ENCODE measurements at regions not wholly inside any gene's neighbourhood (a gene's known extent, or its start where the extent isn't known, plus 50 kb on each side); places are given as distances from the start of the nearest gene placed in this dataset.
"Not testable (repeated sequence)": the region's sequence is repeated elsewhere in the genome, so short reads cannot be mapped to it uniquely, and the experiment has no call there.

DNA sequence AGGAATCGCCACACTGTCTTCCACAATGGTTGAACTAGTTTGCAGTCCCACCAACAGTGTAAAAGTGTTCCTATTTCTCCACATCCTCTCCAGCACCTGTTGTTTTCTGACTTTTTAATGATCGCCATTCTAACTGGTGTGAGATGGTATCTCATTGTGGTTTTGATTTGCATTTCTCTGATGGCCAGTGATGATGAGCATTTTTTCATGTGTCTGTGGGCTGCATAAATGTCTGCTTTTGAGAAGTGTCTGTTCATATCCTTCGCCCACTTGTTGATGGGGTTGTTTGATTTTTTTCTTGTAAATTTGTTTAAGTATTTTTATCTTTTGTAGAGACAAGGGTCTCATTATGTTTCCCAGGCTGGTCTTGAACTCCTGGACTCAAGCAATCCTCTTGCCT is 128.5 kb downstream of the EMP1 start:
- TF ChIP-seq POLR2A (IDR thresholded peaks at IDR 0.05) = not testable (repeated sequence)
- TF ChIP-seq, protein P1, sequence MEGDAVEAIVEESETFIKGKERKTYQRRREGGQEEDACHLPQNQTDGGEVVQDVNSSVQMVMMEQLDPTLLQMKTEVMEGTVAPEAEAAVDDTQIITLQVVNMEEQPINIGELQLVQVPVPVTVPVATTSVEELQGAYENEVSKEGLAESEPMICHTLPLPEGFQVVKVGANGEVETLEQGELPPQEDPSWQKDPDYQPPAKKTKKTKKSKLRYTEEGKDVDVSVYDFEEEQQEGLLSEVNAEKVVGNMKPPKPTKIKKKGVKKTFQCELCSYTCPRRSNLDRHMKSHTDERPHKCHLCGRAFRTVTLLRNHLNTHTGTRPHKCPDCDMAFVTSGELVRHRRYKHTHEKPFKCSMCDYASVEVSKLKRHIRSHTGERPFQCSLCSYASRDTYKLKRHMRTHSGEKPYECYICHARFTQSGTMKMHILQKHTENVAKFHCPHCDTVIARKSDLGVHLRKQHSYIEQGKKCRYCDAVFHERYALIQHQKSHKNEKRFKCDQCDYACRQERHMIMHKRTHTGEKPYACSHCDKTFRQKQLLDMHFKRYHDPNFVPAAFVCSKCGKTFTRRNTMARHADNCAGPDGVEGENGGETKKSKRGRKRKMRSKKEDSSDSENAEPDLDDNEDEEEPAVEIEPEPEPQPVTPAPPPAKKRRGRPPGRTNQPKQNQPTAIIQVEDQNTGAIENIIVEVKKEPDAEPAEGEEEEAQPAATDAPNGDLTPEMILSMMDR (IDR thresholded peaks at IDR 0.05) = not testable (repeated sequence)

Measured in breast epithelium (tissue), 3 donors.